ENCODE measurements at regions not wholly inside any gene's neighbourhood (a gene's known extent, or its start where the extent isn't known, plus 50 kb on each side); places are given as distances from the start of the nearest gene placed in this dataset.

GRCh38 chr9:38309324-38310195 lies 82.9 kb upstream of the ALDH1B1 start:
- H4K20me1 ChIP-seq (replicated peaks; ENCODE audit: insufficient read depth): no peaks in the 10 kb centered on the region
- no peak overlapping the region for H3K27ac ChIP-seq (ENCODE audit: low read depth)
- 0 out of 2 replicates have a peak overlapping the region, but pooled peaks have one; percentile 43 for H3K4me2 ChIP-seq
- no peak overlapping the region for H3K27ac Mint-ChIP-seq
- H2AFZ ChIP-seq: no peak overlapping the region; the same call in 1 of the 2 replicates
- no peaks in the 10 kb centered on the region for H3K27me3 ChIP-seq (ENCODE audit: insufficient read depth)
- peaks cover 17% of the 10 kb centered on the region; the same call in 1 of the 2 replicates for H3K4me1 ChIP-seq (ENCODE audit: insufficient read depth)
- H3K27me3 Mint-ChIP-seq (ENCODE audit: insufficient read depth, low read depth, poor library complexity): peaks cover 9% of the 10 kb centered on the region
- no peaks in the 10 kb centered on the region for H3K9me2 ChIP-seq (ENCODE audit: insufficient read depth)
- H3K4me1 Mint-ChIP-seq: peaks cover 25% of the 10 kb centered on the region
- H3K36me3 Mint-ChIP-seq (ENCODE audit: low read depth): no peaks in the 10 kb centered on the region
- no peak for TF ChIP-seq EZH2 (IDR thresholded peaks at IDR 0.05; ENCODE audit: low read depth, unreplicated experiment)
- no peak for TF ChIP-seq STAT1 (IDR thresholded peaks at IDR 0.05; ENCODE audit: unreplicated experiment)
- no peak for TF ChIP-seq JUNB (IDR thresholded peaks at IDR 0.05; ENCODE audit: unreplicated experiment)
- no peak for TF ChIP-seq POLR2AphosphoS5 (IDR thresholded peaks at IDR 0.05; ENCODE audit: low read depth)
- no peak for TF ChIP-seq EZH2phosphoT487 (IDR thresholded peaks at IDR 0.05; ENCODE audit: unreplicated experiment)
- no peak for TF ChIP-seq ZNF462 (CRISPR knock-in tag; IDR thresholded peaks at IDR 0.05)
- no peak for TF ChIP-seq ZNF331 (CRISPR knock-in tag; IDR thresholded peaks at IDR 0.05; ENCODE audit: low read depth)
- no peak for TF ChIP-seq NANOG (IDR thresholded peaks at IDR 0.05; ENCODE audit: borderline replicate concordance)
- no peak for TF ChIP-seq CREB1 (CRISPR knock-in tag; IDR thresholded peaks at IDR 0.05; ENCODE audit: low read depth)
- TF ChIP-seq ZNF114 (CRISPR knock-in tag; IDR thresholded peaks at IDR 0.05): no peak
- no peak for TF ChIP-seq CTCF (conservative IDR thresholded peaks at IDR 0.05; ENCODE audit: low read depth in 2 of 2)
- no peak for TF ChIP-seq ETS1 (IDR thresholded peaks at IDR 0.05)
- TF ChIP-seq REST (IDR thresholded peaks at IDR 0.05; ENCODE audit: unreplicated experiment): no peak
- H3K36me3 ChIP-seq (ENCODE audit: insufficient read depth): no peaks in the 10 kb centered on the region
- peak; percentile 17; the same call in 1 of the 3 replicates for ATAC-seq
- no peaks in the 10 kb centered on the region for H3F3A ChIP-seq (replicated peaks; ENCODE audit: low read depth)
- H3K9me3 Mint-ChIP-seq: no peaks in the 10 kb centered on the region
- peak; percentile 34 for DNase-seq (ENCODE audit: low spot score)
- H3K79me2 ChIP-seq (replicated peaks; ENCODE audit: insufficient read depth): no peaks in the 10 kb centered on the region
- H3K4me3 ChIP-seq: no peak overlapping the region
- no peak overlapping the region for H3K4me3 Mint-ChIP-seq

Measured in GM23338 (cell line).